GM18499 (cell line): ENCODE measurements at regions not wholly inside any gene's neighbourhood (a gene's known extent, or its start where the extent isn't known, plus 50 kb on each side); places are given as distances from the start of the nearest gene placed in this dataset.

Experiments used
- ATAC-seq: cut with Tn5 transposase; IDR thresholded peaks from one replicate; pipeline ENCODE4 v1.9.1; 2021; ENCODE audit warnings: moderate number of reproducible peaks; ENCODE audit not compliant: insufficient read depth, unreplicated experiment

DNA sequence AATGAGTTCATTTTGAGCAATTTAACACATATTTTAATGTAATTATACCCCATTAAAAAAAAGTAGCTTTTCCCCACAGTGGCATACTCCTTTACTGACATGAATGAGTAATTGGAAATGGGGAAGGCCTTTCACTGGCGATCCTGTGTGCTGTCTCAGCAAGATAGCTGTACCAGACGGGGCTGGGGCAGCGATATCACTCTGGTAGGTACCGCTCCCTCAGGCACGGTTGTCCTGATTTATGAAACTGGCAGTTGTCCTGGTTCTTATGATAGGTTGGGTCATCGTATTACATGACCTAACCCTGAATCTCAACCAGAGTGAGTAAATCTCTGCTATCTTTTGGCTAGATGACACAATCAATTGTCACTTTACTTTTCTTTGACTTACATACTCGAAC lies 355.0 kb upstream of the MAP3K7 start:
- ATAC-seq = no peak

DNA sequence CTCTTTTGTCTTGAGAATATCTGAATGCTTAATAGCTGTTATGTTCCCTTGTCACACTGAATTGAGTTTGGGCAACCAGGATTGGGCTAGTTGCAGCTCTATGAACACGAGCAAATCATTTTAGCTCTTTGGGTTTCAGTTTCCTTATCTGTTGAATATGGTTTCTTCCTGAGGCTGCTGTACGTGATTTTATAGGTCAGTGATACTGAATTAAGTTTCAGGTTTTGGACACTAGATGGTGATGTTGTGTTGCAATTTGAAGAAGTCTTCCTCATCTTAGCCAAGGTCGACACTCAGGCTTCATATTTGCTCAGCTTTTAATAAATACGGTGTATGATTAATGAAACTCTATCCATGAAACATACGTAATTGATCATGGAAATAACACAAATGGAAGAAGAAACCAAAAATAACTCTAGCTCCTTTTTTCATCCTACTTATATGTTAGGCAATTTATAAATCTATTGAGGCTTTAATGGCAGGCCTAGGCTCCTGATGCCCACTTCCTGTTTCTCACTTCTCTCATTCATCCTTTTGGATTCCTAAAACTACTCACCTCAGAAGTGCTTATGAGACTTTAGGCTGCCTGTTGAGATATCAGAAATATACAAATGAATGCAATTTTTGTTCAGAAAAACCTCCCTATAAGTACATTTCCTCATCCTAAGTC lies 354.1 kb upstream of the MAP3K7 start:
- peak; percentile 97 for ATAC-seq

DNA sequence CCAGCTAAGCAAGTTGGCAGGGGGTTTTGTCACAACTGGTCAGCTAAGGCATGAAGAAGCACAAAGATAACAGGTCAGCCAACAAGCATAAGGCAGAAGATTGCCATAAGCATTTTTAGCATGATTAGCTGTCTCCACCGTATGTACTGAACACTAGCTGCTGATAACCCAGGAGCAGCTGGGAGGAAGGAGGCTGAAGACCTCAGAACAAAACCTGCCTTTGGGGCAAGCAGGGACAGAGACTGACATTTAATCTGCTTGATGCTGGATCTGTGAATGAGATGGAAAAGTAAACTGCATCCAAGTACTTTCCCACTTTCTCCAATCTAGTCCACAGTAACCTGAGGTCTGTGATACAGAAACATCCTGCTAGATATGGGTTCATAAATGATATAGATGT lies 353.0 kb upstream of the MAP3K7 start:
- no peak for ATAC-seq

DNA sequence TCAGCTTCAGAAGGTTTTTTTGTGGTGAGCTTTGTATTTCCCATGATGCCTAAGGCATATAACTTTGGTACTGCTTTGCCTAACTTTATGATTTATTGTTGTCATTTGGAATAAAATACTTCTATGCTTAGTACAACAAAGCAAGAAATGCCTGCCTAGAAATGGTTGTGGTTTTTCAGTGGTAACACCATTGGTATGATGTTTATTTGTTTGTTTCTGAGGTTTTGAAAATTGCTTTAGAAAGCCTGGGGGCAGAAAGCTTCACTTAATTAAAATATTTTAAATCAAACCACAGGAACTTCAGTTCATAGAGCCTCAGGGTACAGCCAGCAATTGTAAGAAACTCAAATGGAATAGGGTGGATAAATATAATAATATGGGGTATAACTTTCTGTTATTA lies 351.2 kb upstream of the MAP3K7 start:
- ATAC-seq = no peak

DNA sequence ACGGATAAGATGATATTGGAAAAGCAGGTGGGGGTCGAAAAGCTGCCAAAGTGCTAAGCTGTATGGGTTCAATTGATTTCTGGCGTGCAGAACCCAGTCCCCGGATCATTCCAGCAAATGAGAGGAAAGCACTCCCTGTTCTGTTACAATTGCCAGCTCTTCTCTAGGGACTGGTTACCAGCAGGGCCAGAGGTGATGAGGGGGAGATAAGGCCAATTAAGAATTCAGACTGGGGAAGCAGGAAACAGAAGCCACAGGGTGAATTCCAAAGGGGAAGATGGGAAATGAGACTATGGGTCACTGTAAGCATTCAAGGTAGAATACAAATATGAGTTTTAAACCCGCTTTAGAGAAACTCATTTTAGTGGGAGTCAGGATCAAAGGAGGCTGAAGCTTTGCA lies 349.4 kb upstream of the MAP3K7 start:
- no peak for ATAC-seq

DNA sequence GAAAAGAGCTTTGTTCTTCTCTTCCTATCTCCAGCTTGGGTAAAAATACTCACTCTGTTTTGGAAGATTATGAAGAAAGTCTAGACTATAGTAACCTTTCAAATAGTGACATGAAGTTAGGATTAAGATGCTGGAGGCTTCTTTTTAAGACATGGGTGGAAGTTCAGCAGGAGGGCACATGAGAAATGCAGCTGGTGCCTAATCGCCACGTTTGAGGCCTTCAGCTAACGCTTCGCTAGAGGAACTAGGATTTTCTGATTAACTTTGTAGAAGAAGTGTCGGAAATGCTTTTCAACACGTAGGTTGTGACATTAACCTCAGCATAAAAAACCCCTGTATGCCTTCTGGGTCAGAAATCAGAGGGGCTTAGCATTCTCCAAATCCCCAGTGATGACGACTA lies 348.1 kb upstream of the MAP3K7 start:
- no peak for ATAC-seq

DNA sequence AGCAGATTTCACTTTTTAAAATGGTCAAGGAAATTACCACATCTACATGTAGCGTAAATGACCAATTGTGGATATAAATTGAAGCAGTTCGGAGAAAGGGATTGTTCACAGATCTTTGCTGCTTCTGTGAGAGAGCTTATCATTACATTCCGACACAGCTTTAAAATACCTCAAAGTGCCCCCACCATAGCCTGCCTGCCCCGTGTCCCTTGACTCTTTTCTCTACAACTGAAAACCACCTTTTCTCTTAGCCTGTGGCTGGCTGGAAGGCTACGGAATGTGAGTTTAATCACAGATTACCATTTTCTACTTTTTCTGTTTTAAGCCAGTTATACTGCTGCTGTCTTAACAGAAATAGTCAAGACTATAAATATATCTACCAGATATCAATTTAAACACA lies 347.2 kb upstream of the MAP3K7 start:
- no peak for ATAC-seq

DNA sequence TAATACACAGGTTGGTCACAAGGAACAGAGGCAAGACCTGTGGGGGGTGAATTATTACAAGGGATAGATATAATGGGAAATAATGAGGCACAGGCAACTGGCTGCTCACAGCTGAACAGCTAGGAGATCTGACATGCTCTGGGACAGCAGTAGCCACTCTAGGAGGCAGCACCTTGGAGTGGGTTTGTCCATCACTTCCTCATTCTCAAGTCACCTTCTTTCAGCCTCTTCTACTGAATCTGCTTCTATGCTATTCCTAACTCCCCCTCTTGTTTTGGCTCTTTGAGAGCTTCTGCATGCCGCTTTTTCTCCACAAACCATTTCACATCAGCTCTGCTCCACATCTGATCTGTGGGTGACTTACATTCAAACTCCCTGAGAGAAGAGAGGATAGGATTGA lies 345.5 kb upstream of the MAP3K7 start:
- ATAC-seq = no peak

DNA sequence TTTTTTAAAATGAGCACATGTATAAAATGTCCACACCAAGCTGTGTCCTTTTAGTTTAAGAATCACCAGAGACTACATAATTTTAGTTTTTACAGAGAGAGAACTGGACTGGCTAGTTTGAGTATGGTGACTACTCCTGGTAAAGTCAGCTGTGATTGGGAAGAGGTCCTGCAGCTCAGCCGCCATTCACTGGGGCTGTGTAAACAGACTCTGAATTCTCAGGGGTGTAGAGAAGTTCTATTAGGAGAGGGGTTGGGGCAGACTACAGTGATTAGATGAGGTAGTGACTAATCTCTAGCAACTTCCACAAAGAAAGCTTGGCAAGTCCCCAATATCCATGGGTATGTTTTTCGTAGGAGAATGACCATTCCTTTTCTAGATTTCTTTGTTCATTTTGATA lies 341.2 kb upstream of the MAP3K7 start:
- ATAC-seq = no peak

DNA sequence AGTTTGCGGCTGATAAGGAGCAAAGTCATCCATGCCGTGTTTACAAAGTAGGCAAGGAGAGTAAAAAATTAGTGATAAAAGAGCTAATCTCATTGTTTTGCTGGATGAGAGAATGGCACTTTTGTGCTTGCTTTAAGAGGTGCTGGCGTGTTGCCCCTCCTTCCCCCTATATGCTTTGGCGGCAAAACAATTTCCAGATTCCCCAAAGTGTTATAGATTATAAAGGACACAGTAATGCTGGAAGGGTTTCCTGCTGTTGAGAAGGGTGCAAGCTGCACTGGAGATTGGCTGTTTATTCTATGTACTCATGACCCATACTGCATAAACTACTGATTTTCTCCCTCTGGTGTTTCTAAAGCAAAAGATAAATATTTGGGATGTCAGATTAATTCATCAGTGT lies 338.9 kb upstream of the MAP3K7 start:
- no peak for ATAC-seq

DNA sequence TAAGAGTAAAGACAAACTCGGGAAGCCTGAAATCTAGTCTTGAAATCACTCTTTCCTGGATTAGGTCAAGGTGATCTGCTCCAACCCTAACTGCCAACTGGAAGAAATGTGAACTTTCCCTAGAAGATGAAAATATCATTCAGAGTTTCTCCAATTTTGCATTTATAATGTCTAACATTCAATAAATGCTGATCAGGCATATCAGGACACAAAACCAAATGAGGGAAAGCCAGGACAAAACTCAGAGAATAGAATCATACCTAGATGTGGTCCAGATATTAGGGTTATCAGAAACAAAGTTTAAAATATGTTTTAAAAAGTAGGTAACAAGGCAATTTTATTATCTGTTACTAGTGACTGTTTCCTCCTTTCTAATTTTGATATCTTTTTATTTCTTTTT lies 335.5 kb upstream of the MAP3K7 start:
- ATAC-seq = no peak

DNA sequence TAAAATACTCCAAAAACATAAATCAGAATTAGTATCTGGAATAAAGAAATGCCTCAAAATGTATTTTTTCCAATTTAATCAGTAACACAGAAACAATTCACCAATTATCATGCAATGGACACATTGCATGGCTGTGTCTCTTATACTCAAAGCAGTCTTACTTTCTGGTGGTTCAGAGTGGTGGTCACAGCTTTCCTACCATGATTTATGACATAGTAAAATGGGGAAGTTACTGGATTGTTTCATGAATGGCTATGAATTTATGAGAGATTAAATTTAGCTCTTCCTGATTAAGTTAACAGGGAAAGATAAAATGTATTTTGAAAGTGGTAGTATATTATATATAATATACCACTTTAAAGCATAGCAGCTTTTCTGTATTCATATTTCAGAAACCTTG lies 331.5 kb upstream of the MAP3K7 start:
- no peak for ATAC-seq

DNA sequence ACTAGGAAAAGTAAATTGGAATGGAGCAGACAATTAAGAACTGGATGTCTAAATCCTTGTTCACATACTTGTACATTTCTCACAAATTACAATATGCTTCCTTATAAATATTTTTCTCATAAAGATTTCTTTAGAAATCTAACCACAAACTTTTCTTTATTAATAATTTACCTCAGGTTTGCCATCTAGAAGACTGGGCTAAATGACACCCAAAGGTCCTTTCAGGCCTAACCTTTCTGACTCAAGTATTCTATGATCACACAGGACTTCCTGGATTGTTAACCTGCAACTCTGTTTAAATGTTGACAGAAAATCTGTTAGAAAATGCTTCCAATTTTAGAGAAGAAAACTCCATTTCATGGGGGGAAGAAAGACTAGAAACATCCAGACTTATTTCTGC lies 330.5 kb upstream of the MAP3K7 start:
- ATAC-seq = no peak

DNA sequence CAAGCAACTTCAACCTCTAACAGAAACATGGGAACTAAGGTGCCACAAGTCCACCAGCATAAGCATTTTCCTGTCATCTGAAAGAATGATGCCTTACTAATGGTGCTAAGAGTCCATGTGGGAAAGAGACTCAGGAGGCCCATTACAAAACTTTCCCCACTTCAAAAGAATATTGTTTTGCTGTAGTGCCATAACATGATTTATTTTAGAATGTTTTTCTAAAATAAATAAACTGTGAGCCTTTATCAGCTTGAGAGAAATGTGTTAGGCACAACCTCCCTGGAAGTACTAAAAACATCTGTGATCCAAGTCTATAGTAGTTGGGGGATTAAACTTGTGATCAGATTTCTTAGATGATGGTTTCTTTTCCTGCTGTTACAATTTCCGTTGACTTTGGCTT lies 330.1 kb upstream of the MAP3K7 start:
- ATAC-seq = no peak

DNA sequence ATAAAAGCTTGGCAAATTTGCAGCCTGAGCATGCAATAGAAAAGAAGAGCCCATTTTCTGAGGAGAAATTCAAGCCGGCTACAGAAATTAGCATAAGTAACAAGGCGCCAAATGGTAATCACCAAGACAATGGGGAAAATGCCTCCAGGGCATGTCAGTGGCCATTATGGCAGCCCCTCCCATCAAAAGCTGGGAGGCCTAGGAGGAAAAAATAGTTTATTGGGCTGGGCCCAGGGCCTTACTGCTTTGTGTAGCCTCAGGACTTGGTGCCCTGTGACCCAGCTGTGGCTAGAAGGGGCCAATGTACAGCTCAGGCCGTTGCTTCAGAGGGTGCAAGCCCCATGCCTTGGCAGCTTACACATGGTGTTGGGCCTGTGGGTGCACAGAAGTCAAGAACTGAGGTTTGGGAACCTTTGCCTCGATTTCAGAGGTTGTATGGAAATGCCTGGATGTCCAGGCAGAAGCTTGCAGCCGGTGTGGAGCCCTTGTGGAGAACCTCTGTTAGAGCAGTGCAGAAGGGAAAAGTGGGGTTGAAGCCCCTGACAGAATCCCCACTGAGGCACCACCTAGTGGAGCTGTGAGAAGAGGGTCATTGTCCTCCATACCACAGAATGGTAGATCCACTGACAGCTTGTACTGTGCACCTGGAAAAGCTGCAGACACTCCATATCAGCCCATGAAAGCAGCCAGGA lies 328.5 kb upstream of the MAP3K7 start:
- ATAC-seq = no peak

DNA sequence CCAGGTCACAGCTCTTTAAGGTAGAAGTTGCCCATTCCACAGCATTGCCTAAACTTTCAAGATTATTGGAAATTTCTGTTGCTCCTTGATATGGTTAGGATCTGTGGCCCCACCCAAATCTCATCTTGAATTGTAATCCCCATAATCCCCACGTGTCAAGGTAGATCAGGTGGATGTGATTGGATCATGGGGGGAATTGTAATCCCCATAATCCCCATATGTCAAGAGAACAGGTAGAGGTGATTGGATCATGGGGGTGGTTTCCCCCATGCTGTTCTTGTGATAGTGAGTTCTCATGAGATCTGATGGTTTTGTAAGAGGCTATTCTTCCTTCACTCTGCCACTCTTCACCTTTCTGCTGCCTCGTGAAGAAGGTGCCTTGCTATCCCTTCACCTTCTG lies 327.4 kb upstream of the MAP3K7 start:
- ATAC-seq = no peak

DNA sequence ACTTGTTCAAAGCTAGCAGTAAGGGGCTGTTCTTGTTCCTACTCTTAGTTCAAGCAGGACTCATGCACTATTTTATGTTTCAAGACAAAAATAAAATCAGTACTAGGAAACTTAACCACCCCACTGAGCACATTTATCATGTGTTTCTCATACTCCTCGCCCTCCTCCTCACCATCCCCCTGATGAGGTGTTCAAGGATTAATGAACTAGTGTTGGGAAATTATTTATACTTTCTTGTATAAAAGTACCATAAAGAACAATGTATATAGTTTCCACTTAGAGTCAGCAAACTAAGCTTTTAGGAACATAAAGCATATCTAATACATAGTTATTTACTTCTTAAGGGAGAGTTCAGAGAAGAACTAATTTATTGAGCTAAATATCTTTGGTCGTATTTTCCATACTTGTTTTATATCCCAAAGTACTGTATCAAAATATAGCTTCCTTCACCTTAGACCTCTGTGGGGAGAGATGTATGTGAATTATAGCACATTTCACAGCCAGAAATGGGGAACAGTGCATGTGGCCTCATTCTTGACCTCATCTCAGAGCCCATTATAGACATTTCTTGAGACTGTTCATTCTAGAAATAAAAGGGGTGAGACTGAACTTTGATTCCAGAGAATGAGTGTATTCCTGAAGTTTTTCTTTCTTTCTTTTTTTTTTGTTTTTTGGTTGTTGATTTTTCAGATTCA lies 326.5 kb upstream of the MAP3K7 start:
- no peak for ATAC-seq

DNA sequence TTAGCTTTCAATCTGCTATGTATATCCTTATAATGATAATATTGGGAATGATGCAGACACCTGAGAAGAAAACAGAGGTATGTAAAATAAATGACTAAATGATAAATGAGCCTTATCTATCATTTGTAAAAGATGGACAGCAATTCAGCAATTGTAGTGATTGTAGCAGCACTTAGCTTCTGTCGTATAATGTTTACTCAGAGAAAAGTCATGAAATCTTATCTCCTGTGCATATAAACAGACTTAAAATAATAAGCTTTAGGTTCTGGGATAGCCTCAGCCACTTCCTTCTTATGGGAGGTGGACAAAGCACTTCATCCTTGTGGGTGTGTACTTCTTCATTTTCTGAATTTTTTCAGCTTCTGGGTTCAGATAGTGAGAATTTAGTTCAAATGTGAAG lies 324.8 kb upstream of the MAP3K7 start:
- ATAC-seq = no peak

DNA sequence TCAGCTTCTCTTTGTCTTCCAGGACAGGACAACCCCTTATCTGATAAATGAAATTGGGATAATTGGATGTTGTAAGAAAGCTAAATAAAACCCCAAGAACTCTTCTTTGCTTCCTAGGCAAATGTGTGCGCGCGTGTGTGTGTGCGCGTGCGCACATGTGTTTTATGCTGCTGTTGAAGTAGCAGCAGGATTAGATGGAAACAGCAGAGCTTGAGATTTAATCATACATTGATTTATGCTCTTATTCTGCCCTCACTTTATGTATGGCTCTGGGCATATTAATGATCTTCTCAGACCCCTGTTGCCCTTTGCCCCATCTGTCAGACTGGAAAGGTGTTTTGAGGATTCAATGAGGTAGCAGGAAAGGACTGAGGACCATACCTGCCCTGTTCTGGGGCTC lies 324.0 kb upstream of the MAP3K7 start:
- ATAC-seq = no peak

DNA sequence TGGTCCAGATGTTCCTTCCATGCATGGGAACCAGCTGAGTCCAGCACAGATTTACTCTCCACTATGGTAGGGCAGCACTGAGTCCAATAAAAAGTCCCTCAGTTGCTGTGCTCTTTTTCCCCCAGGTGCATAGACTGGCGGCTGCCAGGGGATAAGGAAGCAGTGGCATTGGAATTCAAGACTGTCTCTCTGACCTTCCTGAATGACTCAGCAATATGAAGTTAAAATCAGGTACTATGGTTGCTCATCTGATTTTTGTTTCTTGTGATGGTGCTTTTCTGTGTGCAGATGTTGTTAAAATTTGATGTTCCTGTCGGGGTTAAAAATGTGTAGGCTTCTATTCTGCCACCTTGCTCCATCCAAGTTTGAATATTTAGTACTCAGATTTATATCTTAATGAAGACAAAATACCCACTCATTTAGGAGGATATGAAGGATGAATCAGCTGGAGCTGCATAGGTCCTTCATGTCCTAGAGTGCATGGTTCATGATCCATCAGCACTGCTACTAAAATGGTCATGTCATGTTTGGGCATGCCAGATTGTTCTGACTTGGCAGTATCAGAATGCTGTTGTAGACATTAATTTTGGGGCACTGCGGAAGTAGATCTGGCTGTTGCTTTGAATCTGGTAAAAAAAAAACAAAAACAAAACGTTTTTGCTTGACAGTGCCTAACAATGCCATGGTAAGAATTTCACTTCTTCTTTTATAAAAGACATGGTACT lies 321.2 kb upstream of the MAP3K7 start:
- no peak for ATAC-seq

DNA sequence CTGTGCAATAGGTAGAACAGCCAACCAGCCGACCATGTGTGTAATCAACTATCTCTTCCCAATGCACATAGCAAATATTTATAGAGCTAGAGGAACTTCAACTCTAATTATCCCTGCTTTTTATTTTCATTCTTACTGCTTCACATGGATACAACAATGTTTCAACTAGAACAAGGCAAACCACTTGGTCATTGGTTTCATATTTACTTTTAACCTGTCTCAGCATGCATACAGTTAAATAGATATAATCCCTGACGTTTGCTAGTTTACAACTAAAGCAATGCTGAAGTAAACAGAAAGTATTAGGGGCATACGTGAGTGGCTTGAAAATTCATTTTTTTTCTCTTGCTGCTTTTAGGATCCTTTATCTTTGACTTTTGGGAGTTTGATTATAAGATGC lies 318.5 kb upstream of the MAP3K7 start:
- no peak for ATAC-seq
